ENCODE measurements at regions not wholly inside any gene's neighbourhood (a gene's known extent, or its start where the extent isn't known, plus 50 kb on each side); places are given as distances from the start of the nearest gene placed in this dataset.
A peak's percentile ranks its signal among the peaks of the same experiment; 100 is the strongest.

DNA sequence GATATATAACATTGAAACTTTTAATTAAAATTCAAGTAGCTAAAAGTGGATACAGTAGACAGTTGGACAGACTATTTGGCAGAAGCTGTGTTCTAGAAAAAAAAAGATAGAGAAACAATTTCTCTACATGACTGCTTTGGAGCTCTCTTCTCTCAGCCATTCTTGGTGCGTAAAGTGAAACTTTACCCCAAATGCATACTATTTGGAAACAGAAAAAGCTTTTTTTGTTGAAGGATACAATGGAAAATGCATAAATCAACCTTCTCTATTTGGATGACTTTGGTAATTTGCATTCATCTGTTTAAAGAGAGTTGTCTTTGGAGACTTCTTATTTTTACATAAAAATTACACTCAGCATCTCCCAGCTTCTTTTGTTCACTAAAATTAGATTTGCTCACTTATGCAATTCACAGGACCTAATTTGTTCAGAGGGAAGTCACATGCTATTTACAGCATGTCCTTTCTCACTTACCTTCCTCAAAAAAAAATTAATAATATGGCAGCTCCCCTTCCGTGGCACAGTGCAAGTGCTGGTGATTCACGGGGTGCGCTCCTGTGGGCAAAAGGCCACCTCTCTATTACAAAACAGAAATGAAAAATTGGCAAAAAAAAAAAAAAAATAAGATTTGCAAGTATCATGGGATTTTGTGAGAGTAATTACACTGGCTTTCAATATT lies 498.9 kb downstream of the RERGL start:
- ATAC-seq = no peak
- ChIA-PET POLR2A (no interaction called here), CTCF (no interaction called here)
- H3K9me3 Mint-ChIP-seq = no peaks in the 10 kb centered on the region
- H3K4me3 Mint-ChIP-seq = no peak overlapping the region
- H3K4me1 Mint-ChIP-seq = peaks cover 14% of the 10 kb centered on the region
- H3K27me3 Mint-ChIP-seq (ENCODE audit: low read depth) = no peaks in the 10 kb centered on the region
- TF ChIP-seq ZNF671 (CRISPR knock-in tag; IDR thresholded peaks at IDR 0.05) (no peak), GABPB1 (CRISPR knock-in tag; IDR thresholded peaks at IDR 0.05) (no peak), TCF7 (CRISPR knock-in tag; IDR thresholded peaks at IDR 0.05; ENCODE audit: low read depth) (no peak), ELF4 (CRISPR knock-in tag; IDR thresholded peaks at IDR 0.05; ENCODE audit: low read depth) (no peak), ZNF232 (CRISPR knock-in tag; IDR thresholded peaks at IDR 0.05) (no peak), ZNF317 (CRISPR knock-in tag; IDR thresholded peaks at IDR 0.05; ENCODE audit: borderline replicate concordance, low read depth) (no peak), GRHL2 (CRISPR knock-in tag; IDR thresholded peaks at IDR 0.05; ENCODE audit: insufficient replicate concordance, severe bottlenecking) (no peak), IRF2 (CRISPR knock-in tag; IDR thresholded peaks at IDR 0.05; ENCODE audit: borderline replicate concordance, low read depth) (no peak)
- TF ChIP-seq, protein P1, sequence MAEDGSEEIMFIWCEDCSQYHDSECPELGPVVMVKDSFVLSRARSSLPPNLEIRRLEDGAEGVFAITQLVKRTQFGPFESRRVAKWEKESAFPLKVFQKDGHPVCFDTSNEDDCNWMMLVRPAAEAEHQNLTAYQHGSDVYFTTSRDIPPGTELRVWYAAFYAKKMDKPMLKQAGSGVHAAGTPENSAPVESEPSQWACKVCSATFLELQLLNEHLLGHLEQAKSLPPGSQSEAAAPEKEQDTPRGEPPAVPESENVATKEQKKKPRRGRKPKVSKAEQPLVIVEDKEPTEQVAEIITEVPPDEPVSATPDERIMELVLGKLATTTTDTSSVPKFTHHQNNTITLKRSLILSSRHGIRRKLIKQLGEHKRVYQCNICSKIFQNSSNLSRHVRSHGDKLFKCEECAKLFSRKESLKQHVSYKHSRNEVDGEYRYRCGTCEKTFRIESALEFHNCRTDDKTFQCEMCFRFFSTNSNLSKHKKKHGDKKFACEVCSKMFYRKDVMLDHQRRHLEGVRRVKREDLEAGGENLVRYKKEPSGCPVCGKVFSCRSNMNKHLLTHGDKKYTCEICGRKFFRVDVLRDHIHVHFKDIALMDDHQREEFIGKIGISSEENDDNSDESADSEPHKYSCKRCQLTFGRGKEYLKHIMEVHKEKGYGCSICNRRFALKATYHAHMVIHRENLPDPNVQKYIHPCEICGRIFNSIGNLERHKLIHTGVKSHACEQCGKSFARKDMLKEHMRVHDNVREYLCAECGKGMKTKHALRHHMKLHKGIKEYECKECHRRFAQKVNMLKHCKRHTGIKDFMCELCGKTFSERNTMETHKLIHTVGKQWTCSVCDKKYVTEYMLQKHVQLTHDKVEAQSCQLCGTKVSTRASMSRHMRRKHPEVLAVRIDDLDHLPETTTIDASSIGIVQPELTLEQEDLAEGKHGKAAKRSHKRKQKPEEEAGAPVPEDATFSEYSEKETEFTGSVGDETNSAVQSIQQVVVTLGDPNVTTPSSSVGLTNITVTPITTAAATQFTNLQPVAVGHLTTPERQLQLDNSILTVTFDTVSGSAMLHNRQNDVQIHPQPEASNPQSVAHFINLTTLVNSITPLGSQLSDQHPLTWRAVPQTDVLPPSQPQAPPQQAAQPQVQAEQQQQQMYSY (CRISPR knock-in tag; IDR thresholded peaks at IDR 0.05) = no peak
- TF ChIP-seq, protein P2, sequence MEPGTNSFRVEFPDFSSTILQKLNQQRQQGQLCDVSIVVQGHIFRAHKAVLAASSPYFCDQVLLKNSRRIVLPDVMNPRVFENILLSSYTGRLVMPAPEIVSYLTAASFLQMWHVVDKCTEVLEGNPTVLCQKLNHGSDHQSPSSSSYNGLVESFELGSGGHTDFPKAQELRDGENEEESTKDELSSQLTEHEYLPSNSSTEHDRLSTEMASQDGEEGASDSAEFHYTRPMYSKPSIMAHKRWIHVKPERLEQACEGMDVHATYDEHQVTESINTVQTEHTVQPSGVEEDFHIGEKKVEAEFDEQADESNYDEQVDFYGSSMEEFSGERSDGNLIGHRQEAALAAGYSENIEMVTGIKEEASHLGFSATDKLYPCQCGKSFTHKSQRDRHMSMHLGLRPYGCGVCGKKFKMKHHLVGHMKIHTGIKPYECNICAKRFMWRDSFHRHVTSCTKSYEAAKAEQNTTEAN (CRISPR knock-in tag; IDR thresholded peaks at IDR 0.05) = no peak
- TF ChIP-seq, protein P3, sequence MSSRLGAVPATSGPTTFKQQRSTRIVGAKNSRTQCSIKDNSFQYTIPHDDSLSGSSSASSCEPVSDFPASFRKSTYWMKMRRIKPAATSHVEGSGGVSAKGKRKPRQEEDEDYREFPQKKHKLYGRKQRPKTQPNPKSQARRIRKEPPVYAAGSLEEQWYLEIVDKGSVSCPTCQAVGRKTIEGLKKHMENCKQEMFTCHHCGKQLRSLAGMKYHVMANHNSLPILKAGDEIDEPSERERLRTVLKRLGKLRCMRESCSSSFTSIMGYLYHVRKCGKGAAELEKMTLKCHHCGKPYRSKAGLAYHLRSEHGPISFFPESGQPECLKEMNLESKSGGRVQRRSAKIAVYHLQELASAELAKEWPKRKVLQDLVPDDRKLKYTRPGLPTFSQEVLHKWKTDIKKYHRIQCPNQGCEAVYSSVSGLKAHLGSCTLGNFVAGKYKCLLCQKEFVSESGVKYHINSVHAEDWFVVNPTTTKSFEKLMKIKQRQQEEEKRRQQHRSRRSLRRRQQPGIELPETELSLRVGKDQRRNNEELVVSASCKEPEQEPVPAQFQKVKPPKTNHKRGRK (CRISPR knock-in tag; IDR thresholded peaks at IDR 0.05; ENCODE audit: borderline replicate concordance) = no peak
- DNase-seq (ENCODE audit: low spot score) = no peak
- H3K36me3 Mint-ChIP-seq = no peaks in the 10 kb centered on the region
- H3K27ac Mint-ChIP-seq = no peak overlapping the region

DNA sequence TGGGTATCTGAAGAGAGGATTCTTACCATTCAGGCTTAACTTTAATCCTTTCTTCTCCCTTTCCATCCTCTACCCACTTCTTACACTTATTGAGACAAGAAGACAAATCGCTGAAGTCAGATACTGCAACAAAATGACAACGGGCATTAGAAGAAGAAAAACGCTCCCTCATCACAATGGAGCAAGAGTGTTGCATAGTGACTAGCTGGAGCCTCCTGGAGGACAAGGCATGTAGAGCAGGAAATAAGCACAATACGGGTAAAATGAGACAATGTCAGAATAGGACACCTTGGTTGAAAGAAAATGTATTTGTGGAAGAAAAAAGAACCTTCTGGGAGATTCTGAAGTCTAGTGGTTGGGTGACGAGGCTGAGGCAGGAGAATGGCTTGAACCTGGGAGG lies 501.0 kb downstream of the RERGL start:
- no peak overlapping the region for H3K27ac Mint-ChIP-seq
- H3K9me3 Mint-ChIP-seq = peaks cover 3% of the 10 kb centered on the region
- ATAC-seq = peak; percentile 99
- TF ChIP-seq, protein P4, sequence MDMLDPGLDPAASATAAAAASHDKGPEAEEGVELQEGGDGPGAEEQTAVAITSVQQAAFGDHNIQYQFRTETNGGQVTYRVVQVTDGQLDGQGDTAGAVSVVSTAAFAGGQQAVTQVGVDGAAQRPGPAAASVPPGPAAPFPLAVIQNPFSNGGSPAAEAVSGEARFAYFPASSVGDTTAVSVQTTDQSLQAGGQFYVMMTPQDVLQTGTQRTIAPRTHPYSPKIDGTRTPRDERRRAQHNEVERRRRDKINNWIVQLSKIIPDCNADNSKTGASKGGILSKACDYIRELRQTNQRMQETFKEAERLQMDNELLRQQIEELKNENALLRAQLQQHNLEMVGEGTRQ (CRISPR knock-in tag; IDR thresholded peaks at IDR 0.05) = no peak
- TF ChIP-seq, protein P5, sequence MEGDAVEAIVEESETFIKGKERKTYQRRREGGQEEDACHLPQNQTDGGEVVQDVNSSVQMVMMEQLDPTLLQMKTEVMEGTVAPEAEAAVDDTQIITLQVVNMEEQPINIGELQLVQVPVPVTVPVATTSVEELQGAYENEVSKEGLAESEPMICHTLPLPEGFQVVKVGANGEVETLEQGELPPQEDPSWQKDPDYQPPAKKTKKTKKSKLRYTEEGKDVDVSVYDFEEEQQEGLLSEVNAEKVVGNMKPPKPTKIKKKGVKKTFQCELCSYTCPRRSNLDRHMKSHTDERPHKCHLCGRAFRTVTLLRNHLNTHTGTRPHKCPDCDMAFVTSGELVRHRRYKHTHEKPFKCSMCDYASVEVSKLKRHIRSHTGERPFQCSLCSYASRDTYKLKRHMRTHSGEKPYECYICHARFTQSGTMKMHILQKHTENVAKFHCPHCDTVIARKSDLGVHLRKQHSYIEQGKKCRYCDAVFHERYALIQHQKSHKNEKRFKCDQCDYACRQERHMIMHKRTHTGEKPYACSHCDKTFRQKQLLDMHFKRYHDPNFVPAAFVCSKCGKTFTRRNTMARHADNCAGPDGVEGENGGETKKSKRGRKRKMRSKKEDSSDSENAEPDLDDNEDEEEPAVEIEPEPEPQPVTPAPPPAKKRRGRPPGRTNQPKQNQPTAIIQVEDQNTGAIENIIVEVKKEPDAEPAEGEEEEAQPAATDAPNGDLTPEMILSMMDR (IDR thresholded peaks at IDR 0.05) = peak; percentile 39
- peaks cover 14% of the 10 kb centered on the region for H3K4me1 Mint-ChIP-seq
- CTCF ChIA-PET = interaction anchor here (0.7 to 1.5 kb wide), 6 partner anchors 9 to 649 kb away, joined by 3 to 4 read pairs (median 3); no protein-coding TSS in a partner anchor
- no peak overlapping the region for H3K4me3 Mint-ChIP-seq
- H3K36me3 Mint-ChIP-seq = no peaks in the 10 kb centered on the region
- POLR2A ChIA-PET = no interaction called here
- no peaks in the 10 kb centered on the region for H3K27me3 Mint-ChIP-seq (ENCODE audit: low read depth)
- peak; percentile 24 for DNase-seq (ENCODE audit: low spot score)
